AG08395 (cell line): ENCODE measurements at regions not wholly inside any gene's neighbourhood (a gene's known extent, or its start where the extent isn't known, plus 50 kb on each side); places are given as distances from the start of the nearest gene placed in this dataset.

Source experiments
- DNase-seq: peaks from one replicate; pipeline ENCODE4 v3.0.0; 2012; ENCODE audit warnings: mixed read lengths, low spot score

- DNase-seq: no peak
Measured at GRCh38 chr5:114657342-114658130, 295.7 kb downstream of the KCNN2 start.

- no peak for DNase-seq
Measured at GRCh38 chr5:114649878-114650277, 288.0 kb downstream of the KCNN2 start.

GRCh38 chr5:114648940-114649339, 287.1 kb downstream of the KCNN2 start:
- no peak for DNase-seq

GRCh38 chr5:114644576-114644975, 282.7 kb downstream of the KCNN2 start:
- DNase-seq: no peak

GRCh38 chr5:114636271-114636670, 274.4 kb downstream of the KCNN2 start:
- no peak for DNase-seq

GRCh38 chr5:114634967-114635901, 273.4 kb downstream of the KCNN2 start:
- no peak for DNase-seq

- DNase-seq: no peak
Measured at GRCh38 chr5:114634517-114634916, 272.6 kb downstream of the KCNN2 start.

- no peak for DNase-seq
Measured at GRCh38 chr5:114612406-114612805, 250.5 kb downstream of the KCNN2 start.

GRCh38 chr5:114581136-114581535, 219.3 kb downstream of the KCNN2 start:
- no peak for DNase-seq

- no peak for DNase-seq
Measured at GRCh38 chr5:114565871-114566270, 204.0 kb downstream of the KCNN2 start.

- no peak for DNase-seq
Measured at GRCh38 chr5:114565139-114565538, 203.3 kb downstream of the KCNN2 start.

GRCh38 chr5:114561415-114561814, 199.5 kb downstream of the KCNN2 start:
- no peak for DNase-seq
